ENCODE measurements at regions not wholly inside any gene's neighbourhood (a gene's known extent, or its start where the extent isn't known, plus 50 kb on each side); places are given as distances from the start of the nearest gene placed in this dataset.

DNA sequence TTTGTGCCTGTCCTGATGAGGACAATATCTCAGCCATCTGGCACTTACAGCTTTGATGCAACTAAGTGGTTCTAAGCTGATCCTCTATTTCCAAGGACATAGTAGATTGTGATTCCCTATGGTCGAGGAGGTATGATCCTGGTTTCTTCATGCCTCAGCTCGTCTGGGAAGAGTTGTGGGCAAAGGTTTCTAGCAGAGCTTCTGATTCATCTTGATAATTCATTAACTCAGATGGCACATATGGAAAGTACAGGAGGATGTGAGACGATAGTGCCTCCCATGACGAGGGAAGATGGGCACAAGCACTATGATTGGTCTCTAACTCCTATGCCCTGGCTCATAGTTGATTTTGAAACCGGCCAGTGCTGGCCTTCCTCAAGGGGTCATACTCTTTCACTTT is 334.2 kb upstream of the SEMA6D start:
- no peak for DNase-seq (ENCODE audit: low spot score)
- H3K27ac ChIP-seq, result no peak overlapping the region
- H3K4me3 ChIP-seq, result no peak overlapping the region
- TF ChIP-seq, protein P1, sequence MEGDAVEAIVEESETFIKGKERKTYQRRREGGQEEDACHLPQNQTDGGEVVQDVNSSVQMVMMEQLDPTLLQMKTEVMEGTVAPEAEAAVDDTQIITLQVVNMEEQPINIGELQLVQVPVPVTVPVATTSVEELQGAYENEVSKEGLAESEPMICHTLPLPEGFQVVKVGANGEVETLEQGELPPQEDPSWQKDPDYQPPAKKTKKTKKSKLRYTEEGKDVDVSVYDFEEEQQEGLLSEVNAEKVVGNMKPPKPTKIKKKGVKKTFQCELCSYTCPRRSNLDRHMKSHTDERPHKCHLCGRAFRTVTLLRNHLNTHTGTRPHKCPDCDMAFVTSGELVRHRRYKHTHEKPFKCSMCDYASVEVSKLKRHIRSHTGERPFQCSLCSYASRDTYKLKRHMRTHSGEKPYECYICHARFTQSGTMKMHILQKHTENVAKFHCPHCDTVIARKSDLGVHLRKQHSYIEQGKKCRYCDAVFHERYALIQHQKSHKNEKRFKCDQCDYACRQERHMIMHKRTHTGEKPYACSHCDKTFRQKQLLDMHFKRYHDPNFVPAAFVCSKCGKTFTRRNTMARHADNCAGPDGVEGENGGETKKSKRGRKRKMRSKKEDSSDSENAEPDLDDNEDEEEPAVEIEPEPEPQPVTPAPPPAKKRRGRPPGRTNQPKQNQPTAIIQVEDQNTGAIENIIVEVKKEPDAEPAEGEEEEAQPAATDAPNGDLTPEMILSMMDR (IDR thresholded peaks at IDR 0.05), result no peak

DNA sequence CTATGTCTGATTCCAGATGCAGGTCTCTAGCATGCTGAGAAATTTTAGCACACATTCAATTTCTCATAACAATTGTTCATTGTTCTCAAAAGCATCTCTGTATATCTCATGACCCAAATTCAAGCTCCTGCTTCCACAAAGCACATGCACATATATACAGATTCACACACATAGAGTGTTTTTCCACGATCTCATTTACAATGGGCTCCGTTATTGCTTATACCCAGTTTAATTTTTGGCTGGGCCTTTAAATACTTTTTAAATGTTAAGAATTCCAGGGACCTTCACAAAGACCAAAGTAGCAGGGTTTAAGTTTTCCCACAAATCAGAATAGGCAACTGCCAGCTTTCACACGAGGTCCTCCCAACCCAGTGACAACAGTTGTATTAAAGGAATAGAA is 333.5 kb upstream of the SEMA6D start:
- TF ChIP-seq, protein P1 (IDR thresholded peaks at IDR 0.05), result no peak
- no peak for DNase-seq (ENCODE audit: low spot score)
- Histone ChIP-seq H3K27ac (no peak overlapping the region), H3K4me3 (no peak overlapping the region)

DNA sequence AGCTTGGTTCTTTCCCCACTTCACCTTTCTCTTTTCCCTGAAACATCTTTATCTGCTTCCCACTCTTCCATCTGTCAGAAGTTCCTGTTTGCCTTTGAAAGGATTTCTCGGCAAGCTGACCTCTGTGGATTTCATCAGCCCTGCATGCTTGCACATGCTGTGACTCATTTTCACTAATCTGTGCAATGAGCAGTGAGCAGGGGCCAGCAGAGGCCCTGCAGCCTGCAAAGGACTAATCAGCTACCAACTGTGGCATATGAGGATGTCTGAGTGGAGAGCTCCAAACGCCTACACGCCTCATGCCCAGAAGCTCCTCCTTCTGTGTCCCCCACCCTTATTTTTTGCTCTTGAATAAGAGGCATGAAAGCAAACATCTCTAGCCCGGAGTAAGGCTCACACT is 333.0 kb upstream of the SEMA6D start:
- TF ChIP-seq, protein P1 (IDR thresholded peaks at IDR 0.05), result no peak
- no peak overlapping the region for H3K4me3 ChIP-seq
- DNase-seq (ENCODE audit: low spot score), result no peak
- H3K27ac ChIP-seq, result no peak overlapping the region

DNA sequence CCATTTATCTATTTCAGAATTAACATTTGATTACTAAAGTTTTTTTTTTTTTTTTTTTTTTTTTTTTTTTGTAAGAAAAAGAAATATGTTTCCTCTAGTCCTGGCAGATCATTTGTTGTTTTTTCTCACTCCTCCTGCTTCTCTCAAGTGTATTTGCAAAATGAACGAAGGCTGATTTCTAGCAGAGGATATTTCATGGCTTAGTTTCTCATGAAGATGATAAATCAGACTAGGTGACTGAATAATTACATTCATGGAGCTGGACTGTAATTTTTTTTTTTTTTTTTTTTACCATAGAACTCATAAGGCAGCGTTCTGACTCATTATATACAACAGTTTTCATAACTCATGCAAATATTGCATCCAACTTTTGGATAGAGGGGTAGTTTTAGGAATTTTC is 332.5 kb upstream of the SEMA6D start:
- Histone ChIP-seq H3K4me3 (no peak overlapping the region), H3K27ac (no peak overlapping the region)
- DNase-seq (ENCODE audit: low spot score), result no peak
- TF ChIP-seq, protein P1 (IDR thresholded peaks at IDR 0.05), result no peak

DNA sequence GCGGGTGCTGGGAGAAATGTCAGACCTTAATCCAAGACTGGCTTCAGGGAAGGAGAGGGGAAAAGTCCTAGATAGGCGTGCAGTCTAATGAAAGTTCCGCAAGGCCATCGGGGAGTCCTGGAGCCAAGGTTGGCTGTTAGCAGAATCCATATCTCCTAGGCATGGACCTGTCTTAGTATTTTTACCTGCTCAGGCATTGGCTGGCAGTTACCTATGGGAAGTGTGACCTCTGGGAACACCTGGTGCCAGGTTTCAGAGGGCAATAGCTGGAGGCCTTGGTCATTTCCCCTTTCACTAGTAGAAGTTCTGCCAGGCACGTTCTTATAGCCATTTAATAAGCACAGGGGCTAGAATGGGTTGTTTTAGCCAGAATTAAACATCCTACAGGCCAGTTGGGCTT is 330.8 kb upstream of the SEMA6D start:
- H3K27ac ChIP-seq, result no peak overlapping the region
- H3K4me3 ChIP-seq, result no peak overlapping the region
- TF ChIP-seq, protein P1 (IDR thresholded peaks at IDR 0.05), result no peak
- DNase-seq (ENCODE audit: low spot score), result no peak

DNA sequence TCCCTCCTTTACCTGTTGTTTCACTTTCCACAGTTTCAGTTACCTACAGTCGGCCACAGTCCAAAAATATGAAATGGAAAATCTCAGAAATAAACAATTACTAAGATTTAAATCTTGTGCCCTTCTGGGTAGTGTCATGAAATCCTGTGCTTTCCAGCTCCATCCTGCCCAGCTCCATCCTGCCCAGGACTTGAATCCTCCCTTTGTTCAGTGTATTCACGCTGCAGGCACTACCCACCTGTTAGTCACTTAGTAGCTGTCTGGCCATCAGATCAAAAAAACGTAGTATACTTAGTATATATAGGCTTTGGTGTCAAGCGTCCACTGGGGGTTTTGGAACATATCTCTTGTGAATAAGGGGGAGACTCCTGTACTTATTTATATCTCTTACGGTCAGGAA is 329.0 kb upstream of the SEMA6D start:
- DNase-seq (ENCODE audit: low spot score), result no peak

DNA sequence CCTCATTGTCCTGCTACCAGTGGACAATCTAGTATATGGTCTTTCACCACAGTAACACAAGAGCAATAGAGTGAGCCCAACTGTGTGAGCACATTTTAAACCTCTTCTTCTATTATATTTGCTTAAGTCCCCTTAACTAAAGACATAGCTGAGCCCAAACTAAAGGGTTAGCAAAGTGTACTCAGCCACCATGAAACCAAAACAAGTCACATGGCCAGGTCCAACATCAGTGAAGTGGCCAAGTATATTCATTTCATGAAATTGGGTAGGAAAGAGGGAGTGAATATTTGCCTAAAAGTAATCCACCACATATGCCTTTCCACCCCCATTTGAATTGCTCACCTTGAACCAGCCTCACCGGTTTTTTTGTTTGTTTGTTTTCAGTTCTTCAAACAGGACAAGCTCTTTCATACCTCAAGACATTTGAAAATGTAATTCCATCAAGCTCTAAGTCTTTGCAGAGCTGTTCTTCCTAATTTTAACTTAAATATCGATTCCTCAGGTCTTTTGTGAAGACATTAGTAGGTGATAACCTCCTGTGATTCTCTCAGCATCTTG is 327.0 kb upstream of the SEMA6D start:
- no peak overlapping the region for H3K27ac ChIP-seq
- no peak for DNase-seq (ENCODE audit: low spot score)
- no peak overlapping the region for H3K4me3 ChIP-seq
- TF ChIP-seq, protein P1 (IDR thresholded peaks at IDR 0.05), result no peak

More for the DNA sequence above, 329.0 kb upstream of the SEMA6D start:
- Histone ChIP-seq H3K4me3 (no peak overlapping the region), H3K27ac (no peak overlapping the region)
- TF ChIP-seq, protein P1 (IDR thresholded peaks at IDR 0.05), result no peak

Measured in coronary artery (tissue), 2 donors.